HG03439 (cell line): ENCODE measurements at regions not wholly inside any gene's neighbourhood (a gene's known extent, or its start where the extent isn't known, plus 50 kb on each side); places are given as distances from the start of the nearest gene placed in this dataset.
"Not testable (repeated sequence)": the region's sequence is repeated elsewhere in the genome, so short reads cannot be mapped to it uniquely, and the experiment has no call there.

ENCODE experiments used
- ATAC-seq: cut with Tn5 transposase; IDR thresholded peaks from one replicate; pipeline ENCODE4 v1.9.1; 2021; ENCODE audit warnings: mild to moderate bottlenecking, moderate library complexity; ENCODE audit not compliant: unreplicated experiment

GRCh38 chr5:155482428-155482827 is 468.9 kb downstream of the KIF4B start:
- ATAC-seq = no peak

- ATAC-seq = no peak
Observed at GRCh38 chr5:155485386-155485785, 471.8 kb downstream of the KIF4B start.

GRCh38 chr5:155489949-155490348 is 476.4 kb downstream of the KIF4B start:
- ATAC-seq = no peak

GRCh38 chr5:155492191-155492590 is 478.6 kb downstream of the KIF4B start:
- ATAC-seq = no peak

- no peak for ATAC-seq
Observed at GRCh38 chr5:155504606-155505005, 491.1 kb downstream of the KIF4B start.

GRCh38 chr5:155507363-155507762 is 493.8 kb downstream of the KIF4B start:
- ATAC-seq = no peak

- no peak for ATAC-seq
Observed at GRCh38 chr5:155508673-155509072, 495.1 kb downstream of the KIF4B start.

GRCh38 chr5:155512329-155512728 is 498.8 kb downstream of the KIF4B start:
- ATAC-seq = no peak

- ATAC-seq = no peak
Observed at GRCh38 chr5:155514105-155514563, 500.6 kb downstream of the KIF4B start.

GRCh38 chr5:155522540-155522939 is 509.0 kb downstream of the KIF4B start:
- ATAC-seq = no peak

GRCh38 chr5:155529362-155529761 is 515.8 kb downstream of the KIF4B start:
- no peak for ATAC-seq

GRCh38 chr5:155530046-155530445 is 516.5 kb downstream of the KIF4B start:
- no peak for ATAC-seq

- no peak for ATAC-seq
Observed at GRCh38 chr5:155532621-155533311, 519.2 kb downstream of the KIF4B start.

GRCh38 chr5:155540000-155540595 is 526.5 kb downstream of the KIF4B start:
- ATAC-seq = no peak

- ATAC-seq = no peak
Observed at GRCh38 chr5:155546075-155546474, 532.5 kb downstream of the KIF4B start.

GRCh38 chr5:155554500-155554899 is 540.9 kb downstream of the KIF4B start:
- no peak for ATAC-seq

- ATAC-seq = no peak
Observed at GRCh38 chr5:155556222-155556621, 542.7 kb downstream of the KIF4B start.

GRCh38 chr5:155556700-155557099 is 543.1 kb downstream of the KIF4B start:
- no peak for ATAC-seq

- ATAC-seq = no peak
Observed at GRCh38 chr5:155562158-155562557, 548.6 kb downstream of the KIF4B start.

GRCh38 chr5:155564541-155564940 is 551.0 kb downstream of the KIF4B start:
- ATAC-seq = no peak

- no peak for ATAC-seq
Observed at GRCh38 chr5:155575861-155576260, 562.3 kb downstream of the KIF4B start.

- not testable (repeated sequence) for ATAC-seq
Observed at GRCh38 chr5:155586808-155587207, 573.3 kb downstream of the KIF4B start.

- ATAC-seq = no peak
Observed at GRCh38 chr5:155587458-155587857, 573.9 kb downstream of the KIF4B start.
